ENCODE measurements at regions not wholly inside any gene's neighbourhood (a gene's known extent, or its start where the extent isn't known, plus 50 kb on each side); places are given as distances from the start of the nearest gene placed in this dataset.

- TF ChIP-seq EZH2phosphoT487 (IDR thresholded peaks at IDR 0.05; ENCODE audit: insufficient read depth, low read depth) (no peak), EZH2 (IDR thresholded peaks at IDR 0.05; ENCODE audit: insufficient read depth, poor library complexity, severe bottlenecking) (no peak)
Observed at GRCh38 chr11:116312570-116313391, 460.0 kb downstream of the BUD13 start.

Measured in GM23248 (cell line).